HG03060 (cell line): ENCODE measurements at regions not wholly inside any gene's neighbourhood (a gene's known extent, or its start where the extent isn't known, plus 50 kb on each side); places are given as distances from the start of the nearest gene placed in this dataset.
"Not testable (repeated sequence)": the region's sequence is repeated elsewhere in the genome, so short reads cannot be mapped to it uniquely, and the experiment has no call there.

Experiments
- ATAC-seq: cut with Tn5 transposase; IDR thresholded peaks from one replicate; pipeline ENCODE4 v1.9.1; 2021; ENCODE audit warnings: low read depth, moderate number of reproducible peaks; ENCODE audit not compliant: unreplicated experiment

- no peak for ATAC-seq
Observed at GRCh38 chr14:106506881-106507305, 980.5 kb downstream of the TMEM121 start.

- ATAC-seq, result no peak
Observed at GRCh38 chr14:106507354-106507753, 981.0 kb downstream of the TMEM121 start.

GRCh38 chr14:106508216-106508615, 981.8 kb downstream of the TMEM121 start:
- ATAC-seq, result no peak

GRCh38 chr14:106509176-106509575, 982.8 kb downstream of the TMEM121 start:
- ATAC-seq, result no peak

- no peak for ATAC-seq
Observed at GRCh38 chr14:106509807-106510206, 983.4 kb downstream of the TMEM121 start.

- ATAC-seq, result no peak
Observed at GRCh38 chr14:106511006-106511799, 984.8 kb downstream of the TMEM121 start.

GRCh38 chr14:106511800-106512198, 985.4 kb downstream of the TMEM121 start:
- ATAC-seq, result no peak

- ATAC-seq, result no peak
Observed at GRCh38 chr14:106513302-106513701, 986.9 kb downstream of the TMEM121 start.

- no peak for ATAC-seq
Observed at GRCh38 chr14:106518054-106518943, 991.9 kb downstream of the TMEM121 start.

- ATAC-seq, result not testable (repeated sequence)
Observed at GRCh38 chr14:106522118-106522517, 995.7 kb downstream of the TMEM121 start.

GRCh38 chr14:106522990-106523389, 996.6 kb downstream of the TMEM121 start:
- no peak for ATAC-seq

- no peak for ATAC-seq
Observed at GRCh38 chr14:106528717-106529116, 1002.3 kb downstream of the TMEM121 start.

- no peak for ATAC-seq
Observed at GRCh38 chr14:106530031-106530422, 1003.6 kb downstream of the TMEM121 start.

GRCh38 chr14:106530423-106531107, 1004.2 kb downstream of the TMEM121 start:
- ATAC-seq, result no peak

- ATAC-seq, result not testable (repeated sequence)
Observed at GRCh38 chr14:106537597-106537996, 1011.2 kb downstream of the TMEM121 start.

- no peak for ATAC-seq
Observed at GRCh38 chr14:106538201-106538600, 1011.8 kb downstream of the TMEM121 start.

- no peak for ATAC-seq
Observed at GRCh38 chr14:106547735-106548434, 1021.5 kb downstream of the TMEM121 start.

GRCh38 chr14:106549064-106549463, 1022.7 kb downstream of the TMEM121 start:
- ATAC-seq, result no peak

- ATAC-seq, result no peak
Observed at GRCh38 chr14:106551265-106551664, 1024.9 kb downstream of the TMEM121 start.

GRCh38 chr14:106556211-106556610, 1029.8 kb downstream of the TMEM121 start:
- ATAC-seq, result not testable (repeated sequence)
